SK-N-MC (cell line): ENCODE measurements at regions not wholly inside any gene's neighbourhood (a gene's known extent, or its start where the extent isn't known, plus 50 kb on each side); places are given as distances from the start of the nearest gene placed in this dataset.

Source experiments
- DNase-seq: peaks from one replicate; pipeline ENCODE4 v3.0.0-alpha.2; 2011; ENCODE audit warnings: low read depth, low spot score
- H3K27ac ChIP-seq: fragments of 200-600 bp; sonication (generic); 2 replicates; pipeline ENCODE4 v1.5.1; 2016; ENCODE audit warnings: mixed run types
- H3K36me3 ChIP-seq: fragments of 200-600 bp; sonication (generic); 2 replicates; pipeline ENCODE4 v1.6.1; 2017; ENCODE audit warnings: antibody characterized with exemption, low read length, mixed read lengths; ENCODE audit not compliant: insufficient read depth
- H3K4me3 ChIP-seq: fragments of 200-600 bp; sonication (generic); 2 replicates; pipeline ENCODE4 v1.5.1; 2016
- H3K9ac ChIP-seq: fragments of 200-600 bp; sonication (generic); 2 replicates; pipeline ENCODE4 v1.8.0; 2017; ENCODE audit warnings: mixed run types, mixed read lengths; ENCODE audit not compliant: insufficient read length
- H3K9me3 ChIP-seq: fragments of 200-600 bp; sonication (generic); 2 replicates; pipeline ENCODE4 v1.6.1; 2017; ENCODE audit warnings: low read depth, mild to moderate bottlenecking, antibody characterized with exemption, low read length, moderate library complexity, mixed read lengths
- EZH2 ChIP-seq: fragments of 200-600 bp; sonication (generic); IDR thresholded peaks from one replicate; pipeline ENCODE4 v1.6.1; 2017; ENCODE audit warnings: antibody characterized with exemption
- FOXP2 ChIP-seq: optimal IDR thresholded peaks from 2 replicates; pipeline ENCODE3; 2011; ENCODE audit warnings: mild to moderate bottlenecking, moderate library complexity; ENCODE audit not compliant: insufficient read depth; ENCODE audit errors: extremely low read length, control extremely low read depth
- POLR2AphosphoS5 ChIP-seq: IDR thresholded peaks from 2 replicates; pipeline ENCODE4 v1.6.1; 2012; ENCODE audit warnings: mild to moderate bottlenecking, low read depth, low read length, borderline replicate concordance

DNA sequence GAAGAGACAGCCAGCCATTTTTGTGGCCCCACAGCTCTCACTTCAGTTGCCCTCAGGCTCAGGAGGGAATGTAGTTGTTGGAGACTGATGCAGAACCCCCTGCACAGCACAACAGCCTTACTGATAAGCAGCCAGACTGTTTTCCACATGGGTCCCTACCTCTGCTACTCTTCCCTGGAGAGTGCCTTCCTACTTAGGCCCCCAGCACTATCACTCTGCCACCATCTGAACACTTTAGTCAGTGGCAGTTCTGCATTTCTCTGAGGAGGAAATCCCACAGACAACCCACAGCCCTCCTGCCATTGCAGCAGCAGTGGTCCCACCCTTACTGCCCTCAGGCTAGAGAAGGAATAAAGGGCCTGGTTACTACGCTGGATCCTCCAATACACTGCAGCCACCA lies 61.8 kb upstream of the PTPRD start:
- no peaks in the 10 kb centered on the region for H3K9me3 ChIP-seq
- H3K36me3 ChIP-seq = no peaks in the 10 kb centered on the region
- TF ChIP-seq FOXP2 (no peak), POLR2AphosphoS5 (no peak), EZH2 (no peak)
- H3K27ac ChIP-seq = no peak overlapping the region
- no peak overlapping the region for H3K9ac ChIP-seq
- H3K4me3 ChIP-seq = no peak overlapping the region
- DNase-seq = no peak

DNA sequence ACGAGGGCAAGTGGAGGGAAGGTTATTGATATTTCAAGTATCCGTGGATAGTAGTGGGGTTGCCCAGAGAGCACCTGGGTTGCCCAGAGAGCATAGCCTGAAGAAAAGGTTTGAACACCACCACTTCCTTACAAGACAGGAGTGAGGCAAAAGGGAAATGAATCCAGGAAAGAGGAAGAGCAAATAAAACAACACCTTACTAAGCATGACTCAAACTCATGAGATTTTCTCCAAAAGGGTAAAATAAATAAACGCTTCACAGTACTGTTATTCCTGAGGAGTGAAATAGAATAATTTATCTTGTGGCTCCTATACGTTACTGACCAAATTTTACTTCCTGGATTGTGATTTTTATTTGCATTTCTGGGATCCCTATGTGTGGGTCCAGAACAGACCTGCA lies 65.2 kb upstream of the PTPRD start:
- Histone ChIP-seq H3K36me3 (no peaks in the 10 kb centered on the region), H3K27ac (no peak overlapping the region), H3K9me3 (no peaks in the 10 kb centered on the region), H3K4me3 (no peak overlapping the region), H3K9ac (no peak overlapping the region)
- TF ChIP-seq POLR2AphosphoS5 (no peak), FOXP2 (no peak), EZH2 (no peak)
- DNase-seq = no peak

DNA sequence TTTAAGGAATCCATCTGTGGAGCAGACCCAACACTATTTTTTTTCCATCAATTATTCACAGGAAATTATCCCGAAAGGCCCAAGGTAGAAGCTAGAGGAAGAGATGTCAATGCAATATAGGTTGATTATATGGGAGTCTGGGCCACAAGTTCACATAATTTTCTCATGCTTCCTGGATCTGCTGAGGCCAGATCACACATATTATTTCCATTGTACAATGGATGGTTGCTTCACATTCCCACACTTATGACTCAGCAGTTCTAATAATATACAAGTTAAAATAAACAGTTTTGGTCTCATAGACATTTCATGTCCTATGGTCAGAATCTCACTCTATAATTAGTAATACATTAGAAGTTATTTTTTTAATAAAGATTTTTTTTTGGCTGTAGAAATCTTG lies 66.0 kb upstream of the PTPRD start:
- Histone ChIP-seq H3K36me3 (no peaks in the 10 kb centered on the region), H3K9me3 (no peaks in the 10 kb centered on the region), H3K27ac (no peak overlapping the region), H3K4me3 (no peak overlapping the region), H3K9ac (no peak overlapping the region)
- no peak for DNase-seq
- no peak for TF ChIP-seq FOXP2
- TF ChIP-seq EZH2 = no peak

DNA sequence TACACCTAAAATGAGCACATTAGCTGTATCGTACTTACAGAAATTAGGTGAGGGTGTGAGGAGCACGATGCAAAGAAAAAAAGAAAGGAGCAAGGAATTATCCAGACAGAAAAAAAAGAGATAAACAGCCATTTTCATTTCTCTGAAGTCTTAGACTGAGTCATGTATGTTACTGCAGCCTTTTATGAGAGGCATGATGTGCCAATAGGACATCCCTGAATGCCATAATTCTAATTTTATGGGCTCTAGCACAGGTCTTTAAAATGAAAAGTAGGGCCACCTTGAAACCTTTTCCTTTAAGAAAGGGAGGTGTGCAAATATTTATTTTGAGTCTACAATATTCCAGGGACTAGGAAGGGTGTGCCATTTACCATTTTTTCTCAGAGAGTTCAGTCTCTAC lies 74.1 kb upstream of the PTPRD start:
- Histone ChIP-seq H3K9ac (no peak overlapping the region), H3K9me3 (no peaks in the 10 kb centered on the region), H3K27ac (no peak overlapping the region), H3K36me3 (no peaks in the 10 kb centered on the region), H3K4me3 (no peak overlapping the region)
- TF ChIP-seq POLR2AphosphoS5 (no peak), FOXP2 (no peak), EZH2 (no peak)
- DNase-seq = no peak

DNA sequence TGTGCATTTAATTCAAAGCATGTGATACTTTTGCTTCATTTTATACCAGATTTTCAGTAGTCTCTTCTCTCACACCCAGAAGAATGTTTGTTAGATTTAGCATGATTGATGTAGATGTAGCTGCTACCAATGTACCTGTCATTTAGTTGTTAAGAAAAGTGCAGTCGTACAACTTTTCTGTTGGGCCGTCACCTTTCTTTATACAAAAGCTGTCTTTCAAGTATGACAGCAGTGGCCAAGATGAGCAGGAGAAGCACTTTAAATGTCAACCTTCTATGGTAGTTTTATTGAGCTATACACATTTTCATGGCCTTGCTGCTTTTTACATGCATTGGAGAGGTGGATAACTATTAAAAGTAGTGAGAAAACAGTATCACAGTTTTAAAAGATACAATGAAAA lies 77.7 kb upstream of the PTPRD start:
- no peak for TF ChIP-seq FOXP2
- no peak for TF ChIP-seq POLR2AphosphoS5
- TF ChIP-seq EZH2 = no peak
- H3K9ac ChIP-seq = no peak overlapping the region
- no peak overlapping the region for H3K27ac ChIP-seq
- H3K4me3 ChIP-seq = no peak overlapping the region
- no peak for DNase-seq
- no peaks in the 10 kb centered on the region for H3K36me3 ChIP-seq
- H3K9me3 ChIP-seq = no peaks in the 10 kb centered on the region

DNA sequence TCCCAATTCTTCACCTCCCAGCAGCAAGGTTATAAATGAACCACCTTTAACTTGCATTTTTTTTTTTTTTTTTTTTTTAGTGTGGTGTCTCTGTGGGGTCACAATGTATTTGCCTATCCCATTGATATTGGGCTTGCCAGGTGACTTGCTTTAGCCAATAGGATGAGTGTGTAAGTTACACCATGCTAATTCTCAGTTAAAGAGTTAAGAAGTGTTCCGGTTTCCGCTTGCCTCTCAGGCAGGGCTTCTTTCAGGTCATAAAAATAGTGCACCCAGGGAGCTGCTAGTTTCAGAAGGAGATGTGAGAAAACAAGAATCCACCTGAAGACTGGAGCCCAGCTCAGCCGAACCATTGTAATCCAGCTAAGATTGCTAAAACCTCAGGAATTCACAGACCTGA lies 84.2 kb upstream of the PTPRD start:
- Histone ChIP-seq H3K27ac (no peak overlapping the region), H3K9ac (no peak overlapping the region), H3K36me3 (no peaks in the 10 kb centered on the region), H3K9me3 (no peaks in the 10 kb centered on the region), H3K4me3 (no peak overlapping the region)
- no peak for DNase-seq
- TF ChIP-seq EZH2 (no peak), POLR2AphosphoS5 (no peak), FOXP2 (no peak)

DNA sequence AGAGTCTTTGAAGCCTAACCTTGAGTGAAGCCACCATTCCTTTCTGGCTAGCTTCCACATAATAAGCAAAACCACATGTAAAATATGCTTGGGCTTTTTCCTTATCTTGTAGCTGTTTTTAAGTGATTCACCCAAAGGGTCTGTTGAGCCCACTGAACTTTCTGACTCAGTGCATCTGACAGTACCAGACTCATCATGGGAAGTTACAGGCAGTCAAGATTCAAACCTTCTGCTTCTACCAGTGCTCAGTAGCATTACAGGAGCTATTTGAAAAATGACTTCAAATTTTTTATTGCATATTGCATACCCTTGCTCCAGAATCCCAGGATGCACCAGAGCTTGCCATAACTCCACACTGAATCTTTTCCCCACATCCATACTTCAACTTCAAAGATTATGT lies 87.5 kb upstream of the PTPRD start:
- TF ChIP-seq POLR2AphosphoS5 (no peak), EZH2 (no peak), FOXP2 (no peak)

DNA sequence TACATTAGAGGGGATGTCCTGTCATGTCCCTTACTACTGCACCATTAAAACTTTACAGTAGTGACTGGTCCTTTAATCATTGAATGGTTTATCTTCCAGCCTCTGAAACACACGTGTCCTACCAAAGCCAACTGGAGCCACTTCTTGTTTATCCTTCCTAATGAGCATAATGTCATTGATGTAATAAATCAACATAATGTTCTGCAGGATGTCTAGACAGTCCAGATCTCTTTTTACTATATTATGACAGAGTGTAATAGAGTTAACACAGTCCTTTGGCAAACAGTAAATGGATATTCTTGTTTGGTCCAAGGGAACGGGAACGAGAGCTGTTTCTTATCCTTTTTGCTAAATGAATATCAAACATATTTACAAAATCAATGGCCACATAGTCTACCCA lies 88.1 kb upstream of the PTPRD start:
- Histone ChIP-seq H3K36me3 (no peaks in the 10 kb centered on the region), H3K9ac (no peak overlapping the region), H3K9me3 (no peaks in the 10 kb centered on the region), H3K4me3 (no peak overlapping the region), H3K27ac (no peak overlapping the region)
- TF ChIP-seq POLR2AphosphoS5 (no peak), EZH2 (no peak), FOXP2 (no peak)
- DNase-seq = no peak

More for the DNA sequence above, 87.5 kb upstream of the PTPRD start:
- Histone ChIP-seq H3K4me3 (no peak overlapping the region), H3K9ac (no peak overlapping the region), H3K36me3 (no peaks in the 10 kb centered on the region), H3K27ac (no peak overlapping the region), H3K9me3 (no peaks in the 10 kb centered on the region)
- no peak for DNase-seq

DNA sequence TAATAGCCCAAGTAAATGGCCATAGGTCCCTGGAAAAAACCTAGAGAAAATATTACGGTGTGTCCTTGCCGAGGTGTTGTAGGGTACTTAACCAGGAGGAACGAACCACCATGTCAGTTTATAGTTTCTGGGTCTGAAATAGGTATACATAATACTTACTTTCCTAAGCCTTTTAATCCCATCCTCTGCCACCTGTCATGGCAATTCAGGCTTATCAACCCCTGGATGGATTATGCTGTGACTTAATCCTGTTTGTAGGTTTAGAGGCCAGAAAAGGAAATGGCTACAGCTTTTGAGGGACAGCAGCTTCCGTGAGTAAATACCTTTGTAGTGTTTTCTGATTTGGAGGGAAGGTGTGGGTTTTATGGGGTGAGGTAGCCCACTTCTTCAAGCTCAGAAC lies 89.1 kb upstream of the PTPRD start:
- TF ChIP-seq EZH2 (no peak), FOXP2 (no peak), POLR2AphosphoS5 (no peak)
- H3K27ac ChIP-seq = no peak overlapping the region
- H3K9ac ChIP-seq = no peak overlapping the region
- H3K4me3 ChIP-seq = no peak overlapping the region
- H3K9me3 ChIP-seq = no peaks in the 10 kb centered on the region
- DNase-seq = no peak
- H3K36me3 ChIP-seq = no peaks in the 10 kb centered on the region
